B cell (primary cell): ENCODE measurements at regions not wholly inside any gene's neighbourhood (a gene's known extent, or its start where the extent isn't known, plus 50 kb on each side); places are given as distances from the start of the nearest gene placed in this dataset.

ENCODE experiments used
- EZH2 ChIP-seq: IDR thresholded peaks from 2 replicates; pipeline ENCODE4 v1.6.1; 2012; ENCODE audit warnings: borderline replicate concordance, low read depth, mild to moderate bottlenecking, moderate library complexity, low read length; ENCODE audit not compliant: insufficient read depth, poor library complexity, severe bottlenecking
- TF ChIP-seq, protein P1 (sequence below): fragments of 200-600 bp; IDR thresholded peaks from one replicate; pipeline ENCODE4 v1.8.0; 2022; ENCODE audit warnings: antibody characterized with exemption, mild to moderate bottlenecking

GRCh38 chr18:66731890-66732289 is 128.0 kb upstream of the CDH19 start:
- TF ChIP-seq EZH2: no peak
- TF ChIP-seq, protein P1, sequence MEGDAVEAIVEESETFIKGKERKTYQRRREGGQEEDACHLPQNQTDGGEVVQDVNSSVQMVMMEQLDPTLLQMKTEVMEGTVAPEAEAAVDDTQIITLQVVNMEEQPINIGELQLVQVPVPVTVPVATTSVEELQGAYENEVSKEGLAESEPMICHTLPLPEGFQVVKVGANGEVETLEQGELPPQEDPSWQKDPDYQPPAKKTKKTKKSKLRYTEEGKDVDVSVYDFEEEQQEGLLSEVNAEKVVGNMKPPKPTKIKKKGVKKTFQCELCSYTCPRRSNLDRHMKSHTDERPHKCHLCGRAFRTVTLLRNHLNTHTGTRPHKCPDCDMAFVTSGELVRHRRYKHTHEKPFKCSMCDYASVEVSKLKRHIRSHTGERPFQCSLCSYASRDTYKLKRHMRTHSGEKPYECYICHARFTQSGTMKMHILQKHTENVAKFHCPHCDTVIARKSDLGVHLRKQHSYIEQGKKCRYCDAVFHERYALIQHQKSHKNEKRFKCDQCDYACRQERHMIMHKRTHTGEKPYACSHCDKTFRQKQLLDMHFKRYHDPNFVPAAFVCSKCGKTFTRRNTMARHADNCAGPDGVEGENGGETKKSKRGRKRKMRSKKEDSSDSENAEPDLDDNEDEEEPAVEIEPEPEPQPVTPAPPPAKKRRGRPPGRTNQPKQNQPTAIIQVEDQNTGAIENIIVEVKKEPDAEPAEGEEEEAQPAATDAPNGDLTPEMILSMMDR: no peak
